ENCODE measurements at regions not wholly inside any gene's neighbourhood (a gene's known extent, or its start where the extent isn't known, plus 50 kb on each side); places are given as distances from the start of the nearest gene placed in this dataset.

DNA sequence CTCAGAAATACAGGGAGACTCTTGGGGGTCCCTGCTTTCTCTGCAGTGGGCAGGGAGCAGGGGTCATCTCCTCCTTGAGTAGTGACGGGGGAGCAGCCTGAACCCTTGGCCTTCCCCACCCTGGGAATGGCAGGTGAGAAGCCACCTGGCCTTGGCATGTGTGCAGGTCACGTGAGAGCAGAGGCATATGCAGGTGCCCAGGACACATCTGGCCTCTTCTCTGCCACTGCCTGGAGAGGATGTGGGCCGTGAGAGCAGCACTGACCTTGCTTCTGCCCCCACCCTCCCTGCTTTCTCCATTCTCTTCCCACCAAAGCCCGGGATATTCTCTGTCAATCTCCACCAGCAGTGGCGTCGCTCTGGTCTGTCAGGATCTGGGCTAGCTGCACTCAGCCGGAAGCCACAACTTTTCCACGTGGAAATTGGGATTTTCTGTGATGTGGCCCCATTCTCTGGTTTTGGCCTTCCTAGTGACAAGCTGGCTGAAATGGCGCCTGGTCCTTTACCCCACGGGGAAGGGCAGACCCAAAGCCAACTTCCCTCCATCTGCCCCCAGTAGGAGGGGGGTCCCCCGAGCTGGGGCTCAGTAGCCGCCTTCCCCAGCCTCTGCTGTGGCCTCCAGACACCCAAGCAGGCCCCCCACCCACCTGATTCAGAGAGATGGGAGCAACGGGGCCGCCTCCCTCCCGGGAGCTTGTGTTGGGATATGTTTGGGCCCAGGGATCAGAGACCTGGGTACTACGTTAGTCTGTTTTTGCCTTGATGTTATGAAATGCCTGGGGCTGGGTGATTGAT, 70.4 kb upstream of the FCN1 start:
- Histone ChIP-seq H3K9me3 (peaks cover 0 to 7% (median 0%) of the 10 kb centered on the region in 3 donors), H3K36me3 (replicated peaks in 1 of 2; ENCODE audit: insufficient read depth in 1 of 2, low read depth in 2 of 2) (no peaks in the 10 kb centered on the region), H3K4me1 (no peaks in the 10 kb centered on the region), H3K27ac (no peak overlapping the region), H3K4me3 (no peak overlapping the region), H3K27me3 (no peaks in the 10 kb centered on the region)
- DNase-seq = peak in 2 of 4 donors; percentile 12 to 45
- no peak for TF ChIP-seq POLR2A (IDR thresholded peaks at IDR 0.05)
- TF ChIP-seq, protein P1, sequence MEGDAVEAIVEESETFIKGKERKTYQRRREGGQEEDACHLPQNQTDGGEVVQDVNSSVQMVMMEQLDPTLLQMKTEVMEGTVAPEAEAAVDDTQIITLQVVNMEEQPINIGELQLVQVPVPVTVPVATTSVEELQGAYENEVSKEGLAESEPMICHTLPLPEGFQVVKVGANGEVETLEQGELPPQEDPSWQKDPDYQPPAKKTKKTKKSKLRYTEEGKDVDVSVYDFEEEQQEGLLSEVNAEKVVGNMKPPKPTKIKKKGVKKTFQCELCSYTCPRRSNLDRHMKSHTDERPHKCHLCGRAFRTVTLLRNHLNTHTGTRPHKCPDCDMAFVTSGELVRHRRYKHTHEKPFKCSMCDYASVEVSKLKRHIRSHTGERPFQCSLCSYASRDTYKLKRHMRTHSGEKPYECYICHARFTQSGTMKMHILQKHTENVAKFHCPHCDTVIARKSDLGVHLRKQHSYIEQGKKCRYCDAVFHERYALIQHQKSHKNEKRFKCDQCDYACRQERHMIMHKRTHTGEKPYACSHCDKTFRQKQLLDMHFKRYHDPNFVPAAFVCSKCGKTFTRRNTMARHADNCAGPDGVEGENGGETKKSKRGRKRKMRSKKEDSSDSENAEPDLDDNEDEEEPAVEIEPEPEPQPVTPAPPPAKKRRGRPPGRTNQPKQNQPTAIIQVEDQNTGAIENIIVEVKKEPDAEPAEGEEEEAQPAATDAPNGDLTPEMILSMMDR (IDR thresholded peaks at IDR 0.05) = no peak
- no peak for ATAC-seq
- 63 to 66% methylated on average over 12 to 15 of the region's 16 CpGs for WGBS, 2 donors
- intact Hi-C loops (cut with DNase I) = no loop called here

DNA sequence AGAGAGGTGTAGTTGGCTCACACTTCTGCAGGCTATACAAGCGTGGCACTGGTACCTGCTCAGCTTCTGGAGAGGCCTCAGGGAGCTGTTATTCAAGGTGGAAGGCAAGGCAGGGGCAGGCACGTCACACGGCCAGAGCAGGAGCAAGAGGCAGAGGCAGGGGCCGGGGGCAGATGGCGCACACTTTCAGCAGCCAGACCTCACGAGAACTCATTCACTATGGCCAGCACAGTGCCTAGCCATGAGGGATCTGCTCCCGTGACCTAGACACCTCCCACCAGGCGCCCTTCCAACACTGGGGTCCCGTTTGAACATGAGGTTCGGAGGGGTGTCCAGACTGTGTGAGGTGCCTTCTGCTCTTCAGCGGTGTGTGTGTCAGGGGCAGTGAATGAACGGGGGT, 71.0 kb upstream of the FCN1 start:
- no peak for ATAC-seq

DNA sequence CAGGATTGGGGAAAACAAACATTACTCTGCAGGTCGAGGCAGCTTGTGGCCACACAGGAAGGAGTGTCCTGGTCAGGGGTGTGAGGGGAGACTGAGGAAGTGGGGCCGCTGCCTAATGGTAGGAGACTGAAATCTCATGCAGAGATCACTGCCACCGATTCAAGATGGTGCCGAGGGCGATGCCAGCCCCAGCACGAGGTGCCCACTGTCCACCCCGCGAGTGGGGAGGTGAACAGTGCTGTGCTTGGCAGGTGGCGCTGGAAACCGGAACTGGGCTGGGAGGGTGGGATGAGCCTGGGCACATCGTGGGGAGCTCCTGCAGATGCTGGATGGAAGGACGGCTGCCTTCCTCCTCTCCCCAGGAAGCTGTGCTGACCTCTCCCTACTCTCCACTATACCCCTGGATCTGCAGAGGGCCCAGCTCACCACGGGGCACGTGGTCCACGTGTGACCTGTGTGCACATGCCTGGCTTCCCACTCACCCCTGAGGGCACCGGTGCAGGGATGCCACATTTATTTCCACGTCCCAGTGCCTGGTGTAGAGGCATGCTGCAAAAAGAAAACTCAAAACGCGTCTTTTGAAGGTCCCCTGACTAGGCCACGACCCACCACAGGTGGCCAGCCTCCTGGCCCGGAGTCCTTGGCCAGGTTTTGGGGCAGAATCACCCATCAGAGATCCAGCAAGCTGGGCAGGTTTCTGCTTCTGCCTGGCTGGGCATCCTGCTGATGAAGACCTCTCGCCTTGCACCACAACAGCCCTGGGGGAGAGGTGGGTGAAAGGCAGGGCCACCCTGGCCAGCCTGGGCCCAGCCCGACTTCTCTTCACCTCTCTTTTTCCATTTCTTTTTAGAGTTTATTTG, 71.7 kb upstream of the FCN1 start:
- ATAC-seq (no peak), DNase-seq (no peak)
- intact Hi-C loops (cut with DNase I) = no loop called here
- no peaks in the 10 kb centered on the region for H3K4me1 ChIP-seq
- H3K36me3 ChIP-seq (replicated peaks in 1 of 2; ENCODE audit: insufficient read depth in 1 of 2, low read depth in 2 of 2) = no peaks in the 10 kb centered on the region
- peaks cover 0 to 7% (median 0%) of the 10 kb centered on the region in 3 donors for H3K9me3 ChIP-seq
- TF ChIP-seq, protein P1 (IDR thresholded peaks at IDR 0.05) = no peak
- TF ChIP-seq POLR2A (IDR thresholded peaks at IDR 0.05) = no peak
- no peak overlapping the region for H3K27ac ChIP-seq
- WGBS, 2 donors = 73 to 85% methylated on average over 19 to 23 of the region's 23 CpGs
- H3K27me3 ChIP-seq = no peaks in the 10 kb centered on the region
- H3K4me3 ChIP-seq = no peak overlapping the region

More for the DNA sequence above, 71.0 kb upstream of the FCN1 start:
- DNase-seq = no peak
- H3K36me3 ChIP-seq (replicated peaks in 1 of 2; ENCODE audit: insufficient read depth in 1 of 2, low read depth in 2 of 2) = no peaks in the 10 kb centered on the region
- H3K9me3 ChIP-seq = peaks cover 0 to 7% (median 0%) of the 10 kb centered on the region in 3 donors
- no peak overlapping the region for H3K27ac ChIP-seq
- intact Hi-C loops (cut with DNase I) = no loop called here
- TF ChIP-seq, protein P1 (IDR thresholded peaks at IDR 0.05) = no peak
- no peak for TF ChIP-seq POLR2A (IDR thresholded peaks at IDR 0.05)
- no peaks in the 10 kb centered on the region for H3K27me3 ChIP-seq
- H3K4me3 ChIP-seq = no peak overlapping the region
- no peaks in the 10 kb centered on the region for H3K4me1 ChIP-seq
- 79 to 82% methylated on average over 9 to 11 of the region's 12 CpGs for WGBS, 2 donors

DNA sequence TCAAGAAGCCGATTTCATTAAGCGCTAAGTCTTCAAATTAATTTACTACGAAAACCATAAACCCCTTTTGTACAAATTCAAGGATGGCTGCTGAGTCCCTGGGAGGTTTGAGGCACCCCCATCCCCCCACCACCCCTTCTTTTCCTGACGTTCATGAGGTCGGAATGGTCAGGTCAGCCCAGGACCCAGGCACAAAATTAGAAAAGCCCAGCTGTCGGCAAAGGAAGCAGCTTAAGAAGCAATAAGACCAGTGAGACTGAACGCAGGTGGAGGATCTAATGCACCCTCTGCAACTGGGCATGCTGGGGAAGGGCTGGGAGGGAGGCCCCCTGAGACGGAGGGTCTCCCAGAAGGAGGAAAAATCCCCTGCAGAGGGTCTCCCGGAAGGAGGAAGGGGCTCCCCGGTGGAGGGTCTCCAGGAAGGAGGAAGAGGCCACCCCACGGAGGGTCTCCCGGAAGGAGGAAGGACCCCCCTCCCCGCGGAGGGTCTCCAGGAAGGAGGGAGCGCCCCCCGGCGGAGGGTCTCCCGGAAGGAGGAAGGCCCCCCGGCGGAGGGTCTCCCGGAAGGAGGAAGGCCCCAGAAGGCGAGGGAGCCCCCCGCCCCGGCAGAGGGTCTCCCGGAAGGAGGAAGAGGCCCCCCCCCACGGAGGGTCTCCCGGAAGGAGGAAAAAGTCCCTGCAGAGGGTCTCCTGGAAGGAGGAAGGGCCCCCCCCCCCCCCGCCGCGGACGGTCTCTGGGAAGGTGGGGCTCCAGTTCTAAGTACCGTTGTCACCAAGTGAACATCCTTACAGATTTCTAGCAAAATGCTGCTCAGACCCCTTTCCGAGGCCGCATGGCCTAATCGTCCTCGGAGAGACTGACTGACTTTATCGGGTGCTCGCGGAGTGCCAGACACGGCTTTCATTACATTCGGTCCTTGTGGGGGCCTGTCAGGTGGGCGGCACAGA, 74.4 kb upstream of the FCN1 start:
- H3K4me3 ChIP-seq = no peak overlapping the region
- 66 to 72% methylated on average over 24 to 29 of the region's 42 CpGs for WGBS, 2 donors
- no peaks in the 10 kb centered on the region for H3K36me3 ChIP-seq (replicated peaks in 1 of 2; ENCODE audit: insufficient read depth in 1 of 2, low read depth in 2 of 2)
- no peak overlapping the region for H3K27ac ChIP-seq
- ATAC-seq = no peak
- no peaks in the 10 kb centered on the region for H3K4me1 ChIP-seq
- no peaks in the 10 kb centered on the region for H3K27me3 ChIP-seq
- no peak for TF ChIP-seq POLR2A (IDR thresholded peaks at IDR 0.05)
- TF ChIP-seq, protein P1 (IDR thresholded peaks at IDR 0.05) = no peak
- no peak for DNase-seq
- intact Hi-C loops (cut with DNase I) = no loop called here
- peaks cover 0 to 4% (median 0%) of the 10 kb centered on the region in 3 donors for H3K9me3 ChIP-seq
